Stomach (tissue), 4 donors: ENCODE measurements at regions not wholly inside any gene's neighbourhood (a gene's known extent, or its start where the extent isn't known, plus 50 kb on each side); places are given as distances from the start of the nearest gene placed in this dataset.

ENCODE experiments used
- CTCF ChIP-seq, 7 experiments: fragments of 450-650 bp in 4 of 7; fragments of 200-600 bp in 3 of 7; sonication (generic) in 3 of 7; IDR thresholded peaks; one replicate each; pipeline ENCODE4 v1.5.1; 2016 to 2019; ENCODE audit warnings: antibody characterized with exemption in 7 of 7, control low read depth in 2 of 7, mild to moderate bottlenecking in 1 of 7
- POLR2A ChIP-seq, 4 donors: fragments of 450-650 bp; IDR thresholded peaks; one replicate each; pipeline ENCODE4 v1.6.1; 2016; ENCODE audit warnings: antibody characterized with exemption in 4 of 4, control low read depth in 2 of 4, mild to moderate bottlenecking in 1 of 4, moderate library complexity in 1 of 4

GRCh38 chr21:26368591-26369320 is 198.2 kb upstream of the APP start:
- TF ChIP-seq CTCF (IDR thresholded peaks at IDR 0.05): no peak
- no peak for TF ChIP-seq POLR2A (IDR thresholded peaks at IDR 0.05)
